Stimulated activated CD4-positive, alpha-beta T cell treated with anti-CD3 and anti-CD28 coated beads, Interleukin-15, amount 100 ng/mL, for 1 hour (primary cell): ENCODE measurements at regions not wholly inside any gene's neighbourhood (a gene's known extent, or its start where the extent isn't known, plus 50 kb on each side); places are given as distances from the start of the nearest gene placed in this dataset.
"Not testable (repeated sequence)": the region's sequence is repeated elsewhere in the genome, so short reads cannot be mapped to it uniquely, and the experiment has no call there.

ENCODE experiments used
- DNase-seq, 2 donors: peaks; one replicate each; pipeline ENCODE4 v3.0.0-alpha.2; 2020; ENCODE audit warnings: low read depth in 1 of 2, low spot score in 1 of 2

GRCh38 chr10:46796351-46796750 is 114.9 kb upstream of the PTPN20 start:
- DNase-seq: not testable (repeated sequence)

GRCh38 chr10:46802010-46802409 is 109.2 kb upstream of the PTPN20 start:
- DNase-seq: not testable (repeated sequence)

GRCh38 chr10:46803082-46803481 is 108.1 kb upstream of the PTPN20 start:
- DNase-seq: not testable (repeated sequence)

- not testable (repeated sequence) for DNase-seq
Observed at GRCh38 chr10:46810222-46810621, 101.0 kb upstream of the PTPN20 start.

GRCh38 chr10:46816126-46816525 is 95.1 kb upstream of the PTPN20 start:
- DNase-seq: not testable (repeated sequence)

GRCh38 chr10:46840393-46841050 is 70.7 kb upstream of the PTPN20 start:
- not testable (repeated sequence) for DNase-seq

GRCh38 chr10:46841051-46841593 is 70.1 kb upstream of the PTPN20 start:
- DNase-seq: not testable (repeated sequence)

GRCh38 chr10:46845194-46845593 is 66.0 kb upstream of the PTPN20 start:
- DNase-seq: not testable (repeated sequence)

- not testable (repeated sequence) for DNase-seq
Observed at GRCh38 chr10:46845640-46846039, 65.6 kb upstream of the PTPN20 start.

GRCh38 chr10:46860753-46861152 is 50.5 kb upstream of the PTPN20 start:
- not testable (repeated sequence) for DNase-seq
